Epithelial cell of esophagus (primary cell): ENCODE measurements at regions not wholly inside any gene's neighbourhood (a gene's known extent, or its start where the extent isn't known, plus 50 kb on each side); places are given as distances from the start of the nearest gene placed in this dataset.

Experiments
- DNase-seq: peaks from one replicate; pipeline ENCODE4 v3.0.0; 2010; ENCODE audit warnings: low read depth
- H3K4me3 ChIP-seq: 2 replicates; pipeline ENCODE4 v1.5.1; 2011; ENCODE audit warnings: mild to moderate bottlenecking, low read length, control low read depth
- CTCF ChIP-seq: IDR thresholded peaks from 2 replicates; pipeline ENCODE4 v1.5.1; 2011; ENCODE audit warnings: low read depth, mild to moderate bottlenecking, low read length, control low read depth, inconsistent platforms; ENCODE audit not compliant: insufficient read depth; ENCODE audit errors: missing control alignments

- no peak overlapping the region for H3K4me3 ChIP-seq
- TF ChIP-seq CTCF = no peak
Observed at GRCh38 chr21:35606578-35606977, 453.7 kb downstream of the SETD4 start.

DNA sequence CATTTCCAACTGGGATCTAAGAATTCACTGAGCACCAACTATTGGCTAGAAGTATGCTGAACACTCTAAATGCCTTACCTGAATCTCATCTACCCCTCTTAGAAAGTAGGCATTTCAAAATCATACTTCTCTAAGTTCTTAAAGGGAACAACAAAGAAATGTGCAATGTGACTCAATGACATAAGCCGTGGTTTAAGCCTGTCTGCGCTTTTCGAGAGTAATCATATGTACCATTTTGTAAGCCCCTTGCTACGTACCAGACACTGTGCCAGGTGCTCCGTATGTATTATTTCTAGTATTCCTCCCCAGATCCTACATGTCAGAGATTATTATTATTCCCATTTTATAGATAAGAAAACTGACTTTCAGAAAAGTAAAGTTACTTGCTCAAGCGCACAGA is 454.2 kb downstream of the SETD4 start:
- TF ChIP-seq CTCF = no peak
- no peak overlapping the region for H3K4me3 ChIP-seq
- DNase-seq = no peak

More at GRCh38 chr21:35606578-35606977, 453.7 kb downstream of the SETD4 start:
- peak; percentile 41 for DNase-seq

DNA sequence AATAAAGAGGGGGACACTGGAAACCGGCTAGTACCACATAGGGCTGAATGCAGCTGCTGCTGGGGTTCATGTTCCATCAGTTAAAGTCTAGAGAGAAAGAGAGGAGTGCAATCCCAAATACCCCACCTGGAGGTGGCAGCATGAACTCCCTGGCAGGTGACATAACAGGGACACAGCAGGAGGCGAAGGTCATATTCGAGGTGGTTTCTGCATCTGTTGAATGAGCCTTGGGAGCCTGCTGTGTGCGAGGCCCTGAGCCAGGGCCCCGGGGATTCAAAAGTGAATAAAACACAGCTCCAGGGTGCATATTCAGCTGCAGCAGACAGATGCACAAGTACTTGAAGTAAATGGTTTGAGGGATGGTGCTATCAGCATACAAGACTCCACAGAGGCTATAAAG is 456.8 kb downstream of the SETD4 start:
- no peak for DNase-seq
- no peak overlapping the region for H3K4me3 ChIP-seq
- no peak for TF ChIP-seq CTCF

DNA sequence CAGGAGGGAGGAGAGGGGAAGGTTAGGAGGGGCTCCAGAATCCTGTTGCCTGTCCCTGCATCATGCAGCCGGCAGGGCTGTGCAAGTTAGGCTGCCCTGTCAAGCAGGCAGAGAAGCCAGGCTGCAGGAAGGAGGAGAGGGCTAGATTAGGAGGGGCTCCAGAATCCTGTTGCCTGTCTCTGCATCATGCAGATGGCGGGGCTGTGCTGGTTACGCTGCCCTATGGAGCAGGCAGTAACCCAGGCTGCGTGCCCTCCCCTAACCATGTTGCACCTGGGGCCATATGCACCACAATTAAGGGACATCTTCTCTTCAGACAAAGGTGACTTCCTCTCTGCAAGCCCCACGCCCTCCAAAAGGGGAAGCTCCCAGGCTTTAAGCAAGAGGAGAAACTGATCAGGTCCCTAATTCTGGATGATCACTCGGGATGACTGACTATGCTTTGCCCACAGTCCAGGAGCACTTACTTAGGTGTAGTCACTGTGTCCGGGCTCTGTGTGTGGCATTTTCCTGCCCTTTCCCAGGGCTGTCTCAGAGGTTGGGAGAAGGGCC is 457.4 kb downstream of the SETD4 start:
- no peak overlapping the region for H3K4me3 ChIP-seq
- no peak for TF ChIP-seq CTCF
- DNase-seq = no peak

- DNase-seq = no peak
- no peak for TF ChIP-seq CTCF
- H3K4me3 ChIP-seq = no peak overlapping the region
Observed at GRCh38 chr21:35601211-35601610, 459.1 kb downstream of the SETD4 start.

- no peak for TF ChIP-seq CTCF
Observed at GRCh38 chr21:35599164-35599563, 461.2 kb downstream of the SETD4 start.

DNA sequence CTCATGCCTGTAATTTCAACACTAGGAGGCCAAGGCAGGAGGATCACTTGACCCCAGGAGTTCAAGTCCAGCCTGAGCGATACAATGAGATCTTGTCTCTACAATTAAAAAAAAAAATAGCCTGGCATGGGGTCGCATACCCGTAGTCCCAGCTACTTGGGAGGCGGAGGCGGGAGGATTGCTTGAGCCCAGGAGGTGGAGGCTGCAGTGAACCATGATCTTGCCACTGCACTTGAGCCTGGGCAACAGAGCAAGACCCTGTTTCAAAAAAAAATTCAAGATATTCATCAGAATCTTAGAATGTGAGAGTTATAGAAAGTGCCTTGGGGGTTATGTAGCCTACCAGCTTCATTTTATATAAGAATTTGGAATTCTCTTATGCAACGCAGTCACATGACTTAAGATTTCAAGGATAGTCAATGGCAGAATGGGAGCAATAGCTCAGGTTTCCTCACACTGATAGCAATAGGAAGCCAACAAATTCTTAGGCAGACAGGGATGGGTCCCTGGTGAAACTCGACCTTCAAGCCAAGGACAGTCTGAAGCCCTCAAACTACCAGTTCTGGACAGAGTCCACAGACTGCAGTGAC is 462.5 kb downstream of the SETD4 start:
- no peak overlapping the region for H3K4me3 ChIP-seq

More at GRCh38 chr21:35599164-35599563, 461.2 kb downstream of the SETD4 start:
- no peak for DNase-seq
- no peak overlapping the region for H3K4me3 ChIP-seq

More for the DNA sequence above, 462.5 kb downstream of the SETD4 start:
- no peak for TF ChIP-seq CTCF
- no peak for DNase-seq
